ENCODE measurements at regions not wholly inside any gene's neighbourhood (a gene's known extent, or its start where the extent isn't known, plus 50 kb on each side); places are given as distances from the start of the nearest gene placed in this dataset.
A peak's percentile ranks its signal among the peaks of the same experiment; 100 is the strongest.

GRCh38 chr15:47124430-47125102, 592.7 kb upstream of the SEMA6D start (continued):
- TF ChIP-seq AHDC1 (CRISPR knock-in tag; IDR thresholded peaks at IDR 0.05; ENCODE audit: borderline replicate concordance) (peak; percentile 91), TBL1XR1 (IDR thresholded peaks at IDR 0.05; ENCODE audit: borderline replicate concordance, low read length, partially characterized antibody) (no peak), HIC2 (CRISPR knock-in tag; IDR thresholded peaks at IDR 0.05; ENCODE audit: low read depth) (no peak), ZNF543 (CRISPR knock-in tag; IDR thresholded peaks at IDR 0.05) (no peak), HNF1B (CRISPR knock-in tag; IDR thresholded peaks at IDR 0.05) (no peak), ETV5 (CRISPR knock-in tag; IDR thresholded peaks at IDR 0.05; ENCODE audit: borderline replicate concordance) (no peak; the same call in 1 of the 2 replicates), MTF1 (CRISPR knock-in tag; IDR thresholded peaks at IDR 0.05) (no peak), GATAD2A (CRISPR knock-in tag; IDR thresholded peaks at IDR 0.05) (peak; percentile 37; the same call in 1 of the 2 replicates), IRX3 (CRISPR knock-in tag; IDR thresholded peaks at IDR 0.05; ENCODE audit: borderline replicate concordance, low read depth) (no peak), TERF1 (CRISPR knock-in tag; IDR thresholded peaks at IDR 0.05) (no peak), ZNF446 (CRISPR knock-in tag; IDR thresholded peaks at IDR 0.05) (no peak), FOXA1 (IDR thresholded peaks at IDR 0.05) (no peak), FOXA1 (CRISPR knock-in tag; IDR thresholded peaks at IDR 0.05) (peak; percentile 81), ZNF253 (CRISPR knock-in tag; IDR thresholded peaks at IDR 0.05; ENCODE audit: borderline replicate concordance) (no peak), SIN3B (IDR thresholded peaks at IDR 0.05; ENCODE audit: low read length) (no peak), ZNF234 (CRISPR knock-in tag; conservative IDR thresholded peaks at IDR 0.05) (no peak), AGO1 (IDR thresholded peaks at IDR 0.05; ENCODE audit: low read depth, low read length, poor library complexity, severe bottlenecking) (no peak), AKAP8 (CRISPR knock-in tag; IDR thresholded peaks at IDR 0.05) (no peak), NR2F6 (IDR thresholded peaks at IDR 0.05) (no peak), NR2F6 (CRISPR knock-in tag; IDR thresholded peaks at IDR 0.05) (no peak), TRIM24 (CRISPR knock-in tag; IDR thresholded peaks at IDR 0.05) (no peak), KDM5B (CRISPR knock-in tag; IDR thresholded peaks at IDR 0.05; ENCODE audit: borderline replicate concordance) (no peak), ARNT (IDR thresholded peaks at IDR 0.05) (no peak)
